ENCODE measurements at regions not wholly inside any gene's neighbourhood (a gene's known extent, or its start where the extent isn't known, plus 50 kb on each side); places are given as distances from the start of the nearest gene placed in this dataset.

- TF ChIP-seq, protein P1, sequence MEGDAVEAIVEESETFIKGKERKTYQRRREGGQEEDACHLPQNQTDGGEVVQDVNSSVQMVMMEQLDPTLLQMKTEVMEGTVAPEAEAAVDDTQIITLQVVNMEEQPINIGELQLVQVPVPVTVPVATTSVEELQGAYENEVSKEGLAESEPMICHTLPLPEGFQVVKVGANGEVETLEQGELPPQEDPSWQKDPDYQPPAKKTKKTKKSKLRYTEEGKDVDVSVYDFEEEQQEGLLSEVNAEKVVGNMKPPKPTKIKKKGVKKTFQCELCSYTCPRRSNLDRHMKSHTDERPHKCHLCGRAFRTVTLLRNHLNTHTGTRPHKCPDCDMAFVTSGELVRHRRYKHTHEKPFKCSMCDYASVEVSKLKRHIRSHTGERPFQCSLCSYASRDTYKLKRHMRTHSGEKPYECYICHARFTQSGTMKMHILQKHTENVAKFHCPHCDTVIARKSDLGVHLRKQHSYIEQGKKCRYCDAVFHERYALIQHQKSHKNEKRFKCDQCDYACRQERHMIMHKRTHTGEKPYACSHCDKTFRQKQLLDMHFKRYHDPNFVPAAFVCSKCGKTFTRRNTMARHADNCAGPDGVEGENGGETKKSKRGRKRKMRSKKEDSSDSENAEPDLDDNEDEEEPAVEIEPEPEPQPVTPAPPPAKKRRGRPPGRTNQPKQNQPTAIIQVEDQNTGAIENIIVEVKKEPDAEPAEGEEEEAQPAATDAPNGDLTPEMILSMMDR (IDR thresholded peaks at IDR 0.05) = no peak
- TF ChIP-seq POLR2A (IDR thresholded peaks at IDR 0.05) = no peak
Measured at GRCh38 chr6:145138469-145139139, 596.7 kb downstream of the EPM2A start.

Measured in gastroesophageal sphincter (tissue), 3 donors.